HEK293 (cell line): ENCODE measurements at regions not wholly inside any gene's neighbourhood (a gene's known extent, or its start where the extent isn't known, plus 50 kb on each side); places are given as distances from the start of the nearest gene placed in this dataset.

Experiments used
- CTCF ChIA-PET: fragments of 350-600 bp; formaldehyde crosslinking; extraction: SDS; loops from one replicate; lab custom pipeline; 2021; ENCODE audit warnings: antibody characterized with exemption; lab: Yijun Ruan, JAX
- POLR2A ChIA-PET: fragments of 300-600 bp; formaldehyde crosslinking; extraction: SDS; loops from one replicate; lab custom pipeline; 2020; ENCODE audit warnings: antibody characterized with exemption, inconsistent platforms; lab: Yijun Ruan, JAX
- H3K27ac ChIP-seq: fragments of 200-500 bp; sonication (Bioruptor generic); 2 replicates; pipeline ENCODE4 v1.5.1; 2014; ENCODE audit warnings: low read depth, low read length, control low read depth, inconsistent platforms; ENCODE audit errors: extremely low read depth
- H3K36me3 ChIP-seq, 2 experiments: fragments of 200-500 bp in 1 of 2; sonication (Bioruptor generic) in 1 of 2; 1 replicate in 1 of 2; 2 replicates in 1 of 2; pipeline ENCODE4 v1.5.1; 2014 to 2017; ENCODE audit warnings: inconsistent platforms in 2 of 2, low read length in 2 of 2; ENCODE audit not compliant: control insufficient read depth in 2 of 2, insufficient read depth in 1 of 2
- H3K4me1 ChIP-seq: fragments of 200-500 bp; sonication (Bioruptor generic); 2 replicates; pipeline ENCODE4 v1.5.1; 2014; ENCODE audit warnings: mild to moderate bottlenecking, low read length, inconsistent platforms; ENCODE audit not compliant: control insufficient read depth, insufficient read depth
- H3K4me3 ChIP-seq: 2 replicates; pipeline ENCODE4 v1.5.1; 2011; ENCODE audit warnings: low read depth, mild to moderate bottlenecking, control low read depth, low read length, moderate library complexity
- H3K9me3 ChIP-seq: fragments of 200-500 bp; sonication (Bioruptor generic); 2 replicates; pipeline ENCODE4 v1.5.1; 2014; ENCODE audit warnings: low read depth, low read length, inconsistent platforms; ENCODE audit not compliant: control insufficient read depth, insufficient read depth
- EGR2 ChIP-seq: fragments of 450-650 bp; formaldehyde crosslinking; IDR thresholded peaks from 2 replicates; pipeline ENCODE4 v1.5.1; 2016; ENCODE audit warnings: low read depth, missing biosample characterization, missing genetic modification characterization
- MYNN ChIP-seq: fragments of 450-650 bp; formaldehyde crosslinking; IDR thresholded peaks from 2 replicates; pipeline ENCODE4 v1.5.1; 2016; ENCODE audit warnings: missing biosample characterization, missing genetic modification characterization, borderline replicate concordance
- SCRT1 ChIP-seq: fragments of 450-650 bp; formaldehyde crosslinking; IDR thresholded peaks from 2 replicates; pipeline ENCODE4 v1.5.1; 2016; ENCODE audit warnings: missing biosample characterization, missing genetic modification characterization, borderline replicate concordance
- SP2 ChIP-seq: fragments of 450-650 bp; formaldehyde crosslinking; IDR thresholded peaks from 2 replicates; pipeline ENCODE4 v1.5.1; 2016; ENCODE audit warnings: missing biosample characterization, missing genetic modification characterization
- ZBTB17 ChIP-seq: fragments of 450-650 bp; formaldehyde crosslinking; IDR thresholded peaks from 2 replicates; pipeline ENCODE4 v1.5.1; 2016; ENCODE audit warnings: missing biosample characterization, missing genetic modification characterization
- ZNF274 ChIP-seq, 2 experiments: fragments of 200-500 bp in 1 of 2; fragments of 450-650 bp in 1 of 2; sonication (Bioruptor generic) in 1 of 2; formaldehyde crosslinking in 1 of 2; IDR thresholded peaks; 2 replicates each; pipeline versions ENCODE4 v1.5.1 to v1.6.1; 2014 to 2016; ENCODE audit warnings: borderline replicate concordance in 1 of 2, inconsistent platforms in 1 of 2, low read length in 1 of 2, missing biosample characterization in 1 of 2, missing genetic modification characterization in 1 of 2
- ZNF37A ChIP-seq: fragments of 450-650 bp; IDR thresholded peaks from 2 replicates; pipeline ENCODE4 v1.5.1; 2018; ENCODE audit warnings: missing biosample characterization, missing genetic modification characterization
- ZNF426 ChIP-seq: fragments of 450-650 bp; formaldehyde crosslinking; IDR thresholded peaks from 2 replicates; pipeline ENCODE4 v1.5.1; 2017; ENCODE audit warnings: missing biosample characterization, missing genetic modification characterization, mild to moderate bottlenecking, inconsistent platforms, moderate library complexity
- ZNF473 ChIP-seq: fragments of 450-650 bp; formaldehyde crosslinking; IDR thresholded peaks from 2 replicates; pipeline ENCODE4 v1.5.1; 2017; ENCODE audit warnings: missing biosample characterization, missing genetic modification characterization
- ZNF510 ChIP-seq: fragments of 450-650 bp; formaldehyde crosslinking; IDR thresholded peaks from 2 replicates; pipeline ENCODE4 v1.5.1; 2018; ENCODE audit warnings: mild to moderate bottlenecking, missing genetic modification characterization, missing biosample characterization; ENCODE audit not compliant: insufficient replicate concordance
- ZNF600 ChIP-seq: fragments of 450-650 bp; formaldehyde crosslinking; IDR thresholded peaks from 2 replicates; pipeline ENCODE4 v1.5.1; 2016; ENCODE audit warnings: missing biosample characterization, missing genetic modification characterization
- ZNF777 ChIP-seq: fragments of 450-650 bp; formaldehyde crosslinking; IDR thresholded peaks from 2 replicates; pipeline ENCODE4 v1.5.1; 2017; ENCODE audit warnings: missing biosample characterization, missing genetic modification characterization, borderline replicate concordance
- ZNF830 ChIP-seq: fragments of 450-650 bp; IDR thresholded peaks from 2 replicates; pipeline ENCODE4 v1.5.0; 2018; ENCODE audit warnings: missing biosample characterization, missing genetic modification characterization, low read depth, mild to moderate bottlenecking, moderate library complexity
- ZNF837 ChIP-seq: fragments of 450-650 bp; formaldehyde crosslinking; IDR thresholded peaks from 2 replicates; pipeline ENCODE4 v1.5.1; 2016; ENCODE audit warnings: missing biosample characterization, missing genetic modification characterization
- ZNF843 ChIP-seq: fragments of 450-650 bp; formaldehyde crosslinking; IDR thresholded peaks from 2 replicates; pipeline ENCODE4 v1.5.1; 2016; ENCODE audit warnings: missing biosample characterization, missing genetic modification characterization
- ZSCAN18 ChIP-seq: fragments of 450-650 bp; formaldehyde crosslinking; IDR thresholded peaks from 2 replicates; pipeline ENCODE4 v1.5.1; 2016; ENCODE audit warnings: missing biosample characterization, missing genetic modification characterization
- TF ChIP-seq, protein P1 (sequence below): fragments of 450-650 bp; IDR thresholded peaks from 2 replicates; pipeline ENCODE4 v1.5.1; 2018; ENCODE audit warnings: missing biosample characterization, missing genetic modification characterization
- TF ChIP-seq, protein P2 (sequence below): fragments of 450-650 bp; formaldehyde crosslinking; IDR thresholded peaks from 2 replicates; pipeline ENCODE4 v1.5.1; 2016; ENCODE audit warnings: missing biosample characterization, missing genetic modification characterization
- TF ChIP-seq, protein P3 (sequence below): fragments of 450-650 bp; formaldehyde crosslinking; IDR thresholded peaks from 2 replicates; pipeline ENCODE4 v1.5.1; 2016; ENCODE audit warnings: missing biosample characterization, missing genetic modification characterization

- H3K27ac ChIP-seq: 0 out of 2 replicates have a peak overlapping the region, but pooled peaks have one; percentile 33
- POLR2A ChIA-PET: interaction anchor here (0.6 to 0.7 kb wide), 2 partner anchors 12 to 182 kb away, joined by 5 to 6 read pairs; no protein-coding TSS in a partner anchor
- CTCF ChIA-PET: interaction anchor here (0.5 kb wide), 1 partner anchor 30 kb away, joined by 3 read pairs; no protein-coding TSS in a partner anchor
Observed at GRCh38 chr9:86766511-86766910, 180.8 kb downstream of the GAS1 start.

DNA sequence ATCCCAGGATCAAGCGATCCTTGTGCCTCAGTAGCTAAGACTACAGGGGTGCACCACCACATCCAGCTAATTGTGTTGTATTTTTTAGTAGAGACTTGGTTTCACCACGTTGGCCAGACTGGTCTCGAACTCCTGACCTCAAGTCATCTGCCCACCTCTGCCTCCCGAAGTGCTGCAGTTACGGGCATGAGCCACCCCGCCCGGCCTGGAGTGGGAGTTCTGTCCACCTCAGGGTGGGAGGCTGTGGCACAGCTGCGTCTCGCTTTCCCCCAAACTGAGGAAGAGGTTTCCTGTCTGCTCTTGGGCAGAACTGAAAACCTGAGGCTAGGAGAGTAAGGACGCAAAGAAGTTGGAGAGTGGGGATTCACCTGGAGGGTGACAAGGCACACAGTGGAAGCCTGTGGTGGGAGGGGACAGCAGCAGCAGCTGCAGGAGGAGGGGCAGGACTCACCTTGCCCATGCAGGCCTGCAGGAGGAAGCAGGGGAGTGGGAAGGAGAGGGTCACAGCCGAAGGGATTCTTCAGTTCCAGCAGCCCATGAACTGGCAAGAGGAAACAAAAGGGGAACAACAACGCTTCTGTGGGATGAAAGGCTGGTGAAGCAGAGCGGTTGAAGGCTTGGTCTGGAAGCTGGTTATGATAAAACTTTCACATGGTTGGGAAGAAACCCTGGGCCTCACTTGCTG, 181.4 kb downstream of the GAS1 start:
- no peak overlapping the region for H3K27ac ChIP-seq
- POLR2A ChIA-PET: interaction anchor here (0.6 kb wide), 1 partner anchor 11 kb away, joined by 5 read pairs; no protein-coding TSS in a partner anchor
- H3K4me1 ChIP-seq: peaks cover 7% of the 10 kb centered on the region; the same call in 1 of the 2 replicates
- no peaks in the 10 kb centered on the region for H3K36me3 ChIP-seq
- 0 out of 2 replicates have a peak, but pooled peaks have one; percentile 4 for TF ChIP-seq EGR2 (tag by site-specific recombination)
- no peak for TF ChIP-seq MYNN (tag by site-specific recombination)
- no peak overlapping the region for H3K4me3 ChIP-seq
- CTCF ChIA-PET: no interaction called here
- H3K9me3 ChIP-seq: no peaks in the 10 kb centered on the region

More at GRCh38 chr9:86766511-86766910, 180.8 kb downstream of the GAS1 start:
- H3K9me3 ChIP-seq: no peaks in the 10 kb centered on the region
- H3K36me3 ChIP-seq: no peaks in the 10 kb centered on the region
- TF ChIP-seq ZNF510 (tag by site-specific recombination) (no peak), ZNF600 (tag by site-specific recombination) (no peak), ZNF37A (tag by site-specific recombination) (no peak), ZNF777 (no peak), SP2 (tag by site-specific recombination) (no peak), ZBTB17 (tag by site-specific recombination) (no peak), ZNF830 (tag by site-specific recombination) (no peak), ZNF426 (tag by site-specific recombination) (no peak), ZSCAN18 (tag by site-specific recombination) (no peak), ZNF837 (no peak), ZNF843 (tag by site-specific recombination) (no peak), SCRT1 (tag by site-specific recombination) (no peak), ZNF274 (IDR thresholded peaks at IDR 0.05; ENCODE audit: low read length) (no peak), ZNF274 (tag by site-specific recombination; IDR thresholded peaks at IDR 0.05; ENCODE audit: borderline replicate concordance) (no peak), ZNF473 (no peak)
- TF ChIP-seq, protein P1, sequence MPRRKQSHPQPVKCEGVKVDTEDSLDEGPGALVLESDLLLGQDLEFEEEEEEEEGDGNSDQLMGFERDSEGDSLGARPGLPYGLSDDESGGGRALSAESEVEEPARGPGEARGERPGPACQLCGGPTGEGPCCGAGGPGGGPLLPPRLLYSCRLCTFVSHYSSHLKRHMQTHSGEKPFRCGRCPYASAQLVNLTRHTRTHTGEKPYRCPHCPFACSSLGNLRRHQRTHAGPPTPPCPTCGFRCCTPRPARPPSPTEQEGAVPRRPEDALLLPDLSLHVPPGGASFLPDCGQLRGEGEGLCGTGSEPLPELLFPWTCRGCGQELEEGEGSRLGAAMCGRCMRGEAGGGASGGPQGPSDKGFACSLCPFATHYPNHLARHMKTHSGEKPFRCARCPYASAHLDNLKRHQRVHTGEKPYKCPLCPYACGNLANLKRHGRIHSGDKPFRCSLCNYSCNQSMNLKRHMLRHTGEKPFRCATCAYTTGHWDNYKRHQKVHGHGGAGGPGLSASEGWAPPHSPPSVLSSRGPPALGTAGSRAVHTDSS: no peak
- TF ChIP-seq, protein P2, sequence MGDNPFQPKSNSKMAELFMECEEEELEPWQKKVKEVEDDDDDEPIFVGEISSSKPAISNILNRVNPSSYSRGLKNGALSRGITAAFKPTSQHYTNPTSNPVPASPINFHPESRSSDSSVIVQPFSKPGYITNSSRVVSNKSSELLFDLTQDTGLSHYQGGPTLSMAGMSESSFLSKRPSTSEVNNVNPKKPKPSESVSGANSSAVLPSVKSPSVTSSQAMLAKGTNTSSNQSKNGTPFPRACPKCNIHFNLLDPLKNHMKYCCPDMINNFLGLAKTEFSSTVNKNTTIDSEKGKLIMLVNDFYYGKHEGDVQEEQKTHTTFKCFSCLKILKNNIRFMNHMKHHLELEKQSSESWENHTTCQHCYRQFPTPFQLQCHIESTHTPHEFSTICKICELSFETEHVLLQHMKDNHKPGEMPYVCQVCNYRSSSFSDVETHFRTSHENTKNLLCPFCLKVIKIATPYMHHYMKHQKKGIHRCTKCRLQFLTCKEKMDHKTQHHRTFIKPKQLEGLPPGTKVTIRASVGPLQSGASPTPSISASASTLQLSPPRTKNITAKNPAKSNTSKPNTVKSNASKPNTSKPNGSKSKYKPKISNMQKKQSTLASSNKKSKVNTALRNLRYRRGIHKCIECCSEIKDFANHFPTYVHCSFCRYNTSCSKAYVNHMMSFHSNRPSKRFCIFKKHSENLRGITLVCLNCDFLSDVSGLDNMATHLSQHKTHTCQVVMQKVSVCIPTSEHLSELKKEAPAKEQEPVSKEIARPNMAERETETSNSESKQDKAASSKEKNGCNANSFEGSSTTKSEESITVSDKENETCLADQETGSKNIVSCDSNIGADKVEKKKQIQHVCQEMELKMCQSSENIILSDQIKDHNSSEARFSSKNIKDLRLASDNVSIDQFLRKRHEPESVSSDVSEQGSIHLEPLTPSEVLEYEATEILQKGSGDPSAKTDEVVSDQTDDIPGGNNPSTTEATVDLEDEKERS (tag by site-specific recombination): no peak
- TF ChIP-seq, protein P3, sequence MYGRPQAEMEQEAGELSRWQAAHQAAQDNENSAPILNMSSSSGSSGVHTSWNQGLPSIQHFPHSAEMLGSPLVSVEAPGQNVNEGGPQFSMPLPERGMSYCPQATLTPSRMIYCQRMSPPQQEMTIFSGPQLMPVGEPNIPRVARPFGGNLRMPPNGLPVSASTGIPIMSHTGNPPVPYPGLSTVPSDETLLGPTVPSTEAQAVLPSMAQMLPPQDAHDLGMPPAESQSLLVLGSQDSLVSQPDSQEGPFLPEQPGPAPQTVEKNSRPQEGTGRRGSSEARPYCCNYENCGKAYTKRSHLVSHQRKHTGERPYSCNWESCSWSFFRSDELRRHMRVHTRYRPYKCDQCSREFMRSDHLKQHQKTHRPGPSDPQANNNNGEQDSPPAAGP (tag by site-specific recombination): no peak
- TF ChIP-seq, all 188 proteins: peak for 0
- H3K4me3 ChIP-seq: no peak overlapping the region
- H3K4me1 ChIP-seq: peaks cover 7% of the 10 kb centered on the region; the same call in 1 of the 2 replicates
